Naive B cell (primary cell): ENCODE measurements at regions not wholly inside any gene's neighbourhood (a gene's known extent, or its start where the extent isn't known, plus 50 kb on each side); places are given as distances from the start of the nearest gene placed in this dataset.

Experiments used
- ATAC-seq, 2 donors: fragments of 150-1000 bp; cut with Tn5 transposase; 2 replicates each; pipeline ENCODE4 v1.10.0; 2021; ENCODE audit warnings: low read depth in 2 of 2, mild to moderate bottlenecking in 2 of 2, moderate library complexity in 2 of 2
- DNase-seq: peaks from one replicate; pipeline ENCODE4 v3.0.0; 2022
- H3K27ac Mint-ChIP-seq, 6 donors: one replicate each; pipeline ENCODE4 v1.8.0; 2020 to 2022; ENCODE audit warnings: mild to moderate bottlenecking in 6 of 6, mixed read lengths in 6 of 6, moderate library complexity in 5 of 6, inconsistent platforms in 2 of 6
- H3K27me3 Mint-ChIP-seq, 3 donors: one replicate each; pipeline ENCODE4 v1.8.0; 2021 to 2022; ENCODE audit warnings: mixed read lengths in 3 of 3, mild to moderate bottlenecking in 1 of 3
- H3K36me3 Mint-ChIP-seq, 2 donors: one replicate each; pipeline ENCODE4 v1.8.0; 2020 to 2022; ENCODE audit warnings: mixed read lengths in 2 of 2, inconsistent platforms in 1 of 2, mild to moderate bottlenecking in 1 of 2
- H3K4me1 Mint-ChIP-seq, 3 donors: one replicate each; pipeline ENCODE4 v1.8.0; 2020 to 2022; ENCODE audit warnings: mixed read lengths in 3 of 3, inconsistent platforms in 1 of 3, mild to moderate bottlenecking in 1 of 3, moderate library complexity in 1 of 3
- H3K4me3 Mint-ChIP-seq, 8 donors: one replicate each; pipeline ENCODE4 v1.8.0; 2020 to 2022; ENCODE audit warnings: mild to moderate bottlenecking in 8 of 8, mixed read lengths in 8 of 8, moderate library complexity in 8 of 8, inconsistent platforms in 2 of 8
- H3K9me3 Mint-ChIP-seq, 7 donors: one replicate each; pipeline ENCODE4 v1.8.0; 2020 to 2022; ENCODE audit warnings: mixed read lengths in 7 of 7, mild to moderate bottlenecking in 5 of 7, inconsistent platforms in 2 of 7, moderate library complexity in 1 of 7

GRCh38 chr6:2504495-2505064 lies 246.1 kb downstream of the MYLK4 start:
- Mint-ChIP-seq H3K36me3 (peaks cover 0 to 8% of the 10 kb centered on the region in 2 donors), H3K9me3 (peaks cover 0 to 7% (median 0%) of the 10 kb centered on the region in 7 donors), H3K4me1 (no peaks in the 10 kb centered on the region), H3K4me3 (no peak overlapping the region), H3K27ac (no peak overlapping the region), H3K27me3 (peaks cover 23 to 47% (median 44%) of the 10 kb centered on the region in 3 donors)
- no peak for DNase-seq
- no peak for ATAC-seq

GRCh38 chr6:2503816-2504494 lies 246.8 kb downstream of the MYLK4 start:
- H3K9me3 Mint-ChIP-seq, result peaks cover 0 to 7% (median 0%) of the 10 kb centered on the region in 7 donors
- no peak overlapping the region for H3K4me3 Mint-ChIP-seq
- H3K36me3 Mint-ChIP-seq, result peaks cover 0 to 8% of the 10 kb centered on the region in 2 donors
- ATAC-seq (no peak), DNase-seq (no peak)
- H3K27ac Mint-ChIP-seq, result no peak overlapping the region
- no peaks in the 10 kb centered on the region for H3K4me1 Mint-ChIP-seq
- H3K27me3 Mint-ChIP-seq, result peaks cover 17 to 46% (median 42%) of the 10 kb centered on the region in 3 donors

GRCh38 chr6:2502998-2503674 lies 247.6 kb downstream of the MYLK4 start:
- peaks cover 0 to 8% of the 10 kb centered on the region in 2 donors for H3K36me3 Mint-ChIP-seq
- H3K9me3 Mint-ChIP-seq, result peaks cover 0 to 7% (median 0%) of the 10 kb centered on the region in 7 donors
- DNase-seq (no peak), ATAC-seq (no peak)
- peaks cover 13 to 38% (median 38%) of the 10 kb centered on the region in 3 donors for H3K27me3 Mint-ChIP-seq
- no peaks in the 10 kb centered on the region for H3K4me1 Mint-ChIP-seq
- H3K27ac Mint-ChIP-seq, result no peak overlapping the region
- H3K4me3 Mint-ChIP-seq, result no peak overlapping the region

- peaks cover 0 to 8% of the 10 kb centered on the region in 2 donors for H3K36me3 Mint-ChIP-seq
- no peaks in the 10 kb centered on the region for H3K4me1 Mint-ChIP-seq
- ATAC-seq (no peak), DNase-seq (no peak)
- peaks cover 9 to 39% (median 30%) of the 10 kb centered on the region in 3 donors for H3K27me3 Mint-ChIP-seq
- peak overlapping the region in 1 of 8 donors; percentile 71 for H3K4me3 Mint-ChIP-seq
- H3K27ac Mint-ChIP-seq, result no peak overlapping the region
- H3K9me3 Mint-ChIP-seq, result peaks cover 0 to 7% (median 0%) of the 10 kb centered on the region in 7 donors
Measured at GRCh38 chr6:2502096-2502997, 248.4 kb downstream of the MYLK4 start.

GRCh38 chr6:2497922-2498623 lies 252.6 kb downstream of the MYLK4 start:
- Mint-ChIP-seq H3K27me3 (peaks cover 15 to 23% (median 19%) of the 10 kb centered on the region in 3 donors), H3K27ac (no peak overlapping the region), H3K36me3 (no peaks in the 10 kb centered on the region), H3K4me3 (no peak overlapping the region), H3K4me1 (no peaks in the 10 kb centered on the region), H3K9me3 (peaks cover 0 to 6% (median 0%) of the 10 kb centered on the region in 7 donors)
- no peak for DNase-seq
- ATAC-seq, result no peak

- no peaks in the 10 kb centered on the region for H3K36me3 Mint-ChIP-seq
- ATAC-seq, result no peak
- H3K27me3 Mint-ChIP-seq, result peaks cover 14 to 22% (median 15%) of the 10 kb centered on the region in 3 donors
- no peaks in the 10 kb centered on the region for H3K4me1 Mint-ChIP-seq
- H3K9me3 Mint-ChIP-seq, result peaks cover 0 to 6% (median 0%) of the 10 kb centered on the region in 7 donors
- no peak for DNase-seq
- no peak overlapping the region for H3K4me3 Mint-ChIP-seq
- H3K27ac Mint-ChIP-seq, result no peak overlapping the region
Measured at GRCh38 chr6:2496291-2496690, 250.9 kb upstream of the GMDS start.

- H3K4me1 Mint-ChIP-seq, result no peaks in the 10 kb centered on the region
- ATAC-seq, result no peak
- H3K27me3 Mint-ChIP-seq, result peaks cover 20 to 29% (median 23%) of the 10 kb centered on the region in 3 donors
- H3K4me3 Mint-ChIP-seq, result no peak overlapping the region
- H3K9me3 Mint-ChIP-seq, result peaks cover 0 to 6% (median 0%) of the 10 kb centered on the region in 7 donors
- no peak for DNase-seq
- no peaks in the 10 kb centered on the region for H3K36me3 Mint-ChIP-seq
- no peak overlapping the region for H3K27ac Mint-ChIP-seq
Measured at GRCh38 chr6:2492686-2493523, 247.5 kb upstream of the GMDS start.

- peaks cover 9 to 22% (median 22%) of the 10 kb centered on the region in 3 donors for H3K27me3 Mint-ChIP-seq
- H3K27ac Mint-ChIP-seq, result peak overlapping the region in 1 of 6 donors; percentile 4
- ATAC-seq (no peak), DNase-seq (no peak)
- no peaks in the 10 kb centered on the region for H3K36me3 Mint-ChIP-seq
- H3K4me1 Mint-ChIP-seq, result no peaks in the 10 kb centered on the region
- no peak overlapping the region for H3K4me3 Mint-ChIP-seq
- H3K9me3 Mint-ChIP-seq, result peaks cover 0 to 3% (median 0%) of the 10 kb centered on the region in 7 donors
Measured at GRCh38 chr6:2491137-2491536, 245.7 kb upstream of the GMDS start.

GRCh38 chr6:2488578-2488977 lies 243.2 kb upstream of the GMDS start:
- H3K27ac Mint-ChIP-seq, result no peak overlapping the region
- no peaks in the 10 kb centered on the region for H3K36me3 Mint-ChIP-seq
- ATAC-seq, result no peak
- no peaks in the 10 kb centered on the region for H3K4me1 Mint-ChIP-seq
- DNase-seq, result no peak
- H3K9me3 Mint-ChIP-seq, result peaks cover 0 to 12% (median 5%) of the 10 kb centered on the region in 7 donors
- peaks cover 9 to 25% (median 14%) of the 10 kb centered on the region in 3 donors for H3K27me3 Mint-ChIP-seq
- H3K4me3 Mint-ChIP-seq, result no peak overlapping the region

GRCh38 chr6:2485116-2485515 lies 239.7 kb upstream of the GMDS start:
- H3K27me3 Mint-ChIP-seq, result peaks cover 8 to 22% (median 12%) of the 10 kb centered on the region in 3 donors
- DNase-seq (no peak), ATAC-seq (no peak)
- H3K27ac Mint-ChIP-seq, result no peak overlapping the region
- no peaks in the 10 kb centered on the region for H3K4me1 Mint-ChIP-seq
- peaks cover 8 to 15% of the 10 kb centered on the region in 2 donors for H3K36me3 Mint-ChIP-seq
- H3K9me3 Mint-ChIP-seq, result peaks cover 3 to 28% (median 13%) of the 10 kb centered on the region in 7 donors
- peak overlapping the region in 1 of 8 donors; percentile 35 for H3K4me3 Mint-ChIP-seq

GRCh38 chr6:2482773-2483172 lies 237.4 kb upstream of the GMDS start:
- no peak overlapping the region for H3K27ac Mint-ChIP-seq
- DNase-seq (no peak), ATAC-seq (no peak)
- H3K4me3 Mint-ChIP-seq, result no peak overlapping the region
- peaks cover 3 to 28% (median 13%) of the 10 kb centered on the region in 7 donors for H3K9me3 Mint-ChIP-seq
- peaks cover 8 to 27% (median 20%) of the 10 kb centered on the region in 3 donors for H3K27me3 Mint-ChIP-seq
- H3K36me3 Mint-ChIP-seq, result peaks cover 8 to 15% of the 10 kb centered on the region in 2 donors
- no peaks in the 10 kb centered on the region for H3K4me1 Mint-ChIP-seq

- H3K4me1 Mint-ChIP-seq, result no peaks in the 10 kb centered on the region
- no peak overlapping the region for H3K27ac Mint-ChIP-seq
- no peak overlapping the region for H3K4me3 Mint-ChIP-seq
- H3K9me3 Mint-ChIP-seq, result peaks cover 3 to 28% (median 13%) of the 10 kb centered on the region in 7 donors
- ATAC-seq, result no peak
- DNase-seq, result no peak
- H3K27me3 Mint-ChIP-seq, result peaks cover 8 to 26% (median 13%) of the 10 kb centered on the region in 3 donors
- peaks cover 8 to 15% of the 10 kb centered on the region in 2 donors for H3K36me3 Mint-ChIP-seq
Measured at GRCh38 chr6:2481307-2481706, 235.9 kb upstream of the GMDS start.
